NB4 (cell line): ENCODE measurements at regions not wholly inside any gene's neighbourhood (a gene's known extent, or its start where the extent isn't known, plus 50 kb on each side); places are given as distances from the start of the nearest gene placed in this dataset.

Experiments used
- POLR2A ChIP-seq: IDR thresholded peaks from 2 replicates; pipeline ENCODE4 v1.6.1; 2011; ENCODE audit warnings: mild to moderate bottlenecking; ENCODE audit not compliant: insufficient read length; ENCODE audit errors: extremely low read depth
- TF ChIP-seq, protein P1 (sequence below): IDR thresholded peaks from one replicate; pipeline ENCODE4 v1.5.1; 2012; ENCODE audit warnings: low read depth, low read length
- TF ChIP-seq, protein P2 (sequence below): IDR thresholded peaks from 2 replicates; pipeline ENCODE4 v1.6.1; 2011; ENCODE audit warnings: low read depth, low read length

- TF ChIP-seq, protein P1, sequence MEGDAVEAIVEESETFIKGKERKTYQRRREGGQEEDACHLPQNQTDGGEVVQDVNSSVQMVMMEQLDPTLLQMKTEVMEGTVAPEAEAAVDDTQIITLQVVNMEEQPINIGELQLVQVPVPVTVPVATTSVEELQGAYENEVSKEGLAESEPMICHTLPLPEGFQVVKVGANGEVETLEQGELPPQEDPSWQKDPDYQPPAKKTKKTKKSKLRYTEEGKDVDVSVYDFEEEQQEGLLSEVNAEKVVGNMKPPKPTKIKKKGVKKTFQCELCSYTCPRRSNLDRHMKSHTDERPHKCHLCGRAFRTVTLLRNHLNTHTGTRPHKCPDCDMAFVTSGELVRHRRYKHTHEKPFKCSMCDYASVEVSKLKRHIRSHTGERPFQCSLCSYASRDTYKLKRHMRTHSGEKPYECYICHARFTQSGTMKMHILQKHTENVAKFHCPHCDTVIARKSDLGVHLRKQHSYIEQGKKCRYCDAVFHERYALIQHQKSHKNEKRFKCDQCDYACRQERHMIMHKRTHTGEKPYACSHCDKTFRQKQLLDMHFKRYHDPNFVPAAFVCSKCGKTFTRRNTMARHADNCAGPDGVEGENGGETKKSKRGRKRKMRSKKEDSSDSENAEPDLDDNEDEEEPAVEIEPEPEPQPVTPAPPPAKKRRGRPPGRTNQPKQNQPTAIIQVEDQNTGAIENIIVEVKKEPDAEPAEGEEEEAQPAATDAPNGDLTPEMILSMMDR: no peak
- TF ChIP-seq, protein P2, sequence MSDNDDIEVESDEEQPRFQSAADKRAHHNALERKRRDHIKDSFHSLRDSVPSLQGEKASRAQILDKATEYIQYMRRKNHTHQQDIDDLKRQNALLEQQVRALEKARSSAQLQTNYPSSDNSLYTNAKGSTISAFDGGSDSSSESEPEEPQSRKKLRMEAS: no peak
- TF ChIP-seq POLR2A: no peak
These were observed 226.0 kb upstream of the TANK start for GRCh38 chr2:160934263-160934662.
